ENCODE measurements at regions not wholly inside any gene's neighbourhood (a gene's known extent, or its start where the extent isn't known, plus 50 kb on each side); places are given as distances from the start of the nearest gene placed in this dataset.
"Not testable (repeated sequence)": the region's sequence is repeated elsewhere in the genome, so short reads cannot be mapped to it uniquely, and the experiment has no call there.

GRCh38 chr9:90165281-90165680 is 477.3 kb downstream of the DIRAS2 start:
- no peak overlapping the region for H3K4me3 Mint-ChIP-seq
- no peaks in the 10 kb centered on the region for H3K27me3 Mint-ChIP-seq
- no peak for DNase-seq
- H3K4me1 Mint-ChIP-seq, result no peaks in the 10 kb centered on the region
- no peaks in the 10 kb centered on the region for H3K9me3 Mint-ChIP-seq
- no peak for ATAC-seq (ENCODE audit: low read depth in 2 of 2)
- no peaks in the 10 kb centered on the region for H3K36me3 Mint-ChIP-seq
- H3K27ac Mint-ChIP-seq, result no peak overlapping the region

GRCh38 chr9:90166374-90166773 is 476.2 kb downstream of the DIRAS2 start:
- H3K27ac Mint-ChIP-seq, result peak overlapping the region in 2 of 6 donors; percentile 10 to 39
- not testable (repeated sequence) for H3K36me3 Mint-ChIP-seq; DNase-seq; H3K4me3 Mint-ChIP-seq; H3K4me1 Mint-ChIP-seq; ATAC-seq (ENCODE audit: low read depth in 2 of 2); H3K27me3 Mint-ChIP-seq; H3K9me3 Mint-ChIP-seq

- Mint-ChIP-seq H3K27ac (no peak overlapping the region), H3K4me3 (no peak overlapping the region), H3K36me3 (peaks cover 0 to 15% of the 10 kb centered on the region in 2 donors), H3K27me3 (no peaks in the 10 kb centered on the region), H3K4me1 (peaks cover 0 to under 1% (median 0%) of the 10 kb centered on the region in 3 donors), H3K9me3 (peaks cover 0 to 13% (median 4%) of the 10 kb centered on the region in 7 donors)
- ATAC-seq (ENCODE audit: low read depth in 2 of 2) (no peak), DNase-seq (no peak)
These were observed 474.7 kb downstream of the DIRAS2 start for GRCh38 chr9:90167914-90168313.

- H3K27ac Mint-ChIP-seq, result no peak overlapping the region
These were observed 473.1 kb downstream of the DIRAS2 start for GRCh38 chr9:90169490-90169889.

GRCh38 chr9:90173935-90174334 is 468.7 kb downstream of the DIRAS2 start:
- Mint-ChIP-seq H3K27ac (peak overlapping the region in 2 of 6 donors; percentile 78 to 84), H3K4me1 (peaks cover 24 to 36% (median 33%) of the 10 kb centered on the region in 3 donors), H3K36me3 (peaks cover 0 to 15% of the 10 kb centered on the region in 2 donors), H3K9me3 (peaks cover 0 to 13% (median 4%) of the 10 kb centered on the region in 7 donors), H3K4me3 (peak overlapping the region in 2 of 8 donors; percentile 3 to 41)
- ATAC-seq (ENCODE audit: low read depth in 2 of 2), result peak; percentile 69 to 70
- not testable (repeated sequence) for H3K27me3 Mint-ChIP-seq, DNase-seq

More at GRCh38 chr9:90169490-90169889, 473.1 kb downstream of the DIRAS2 start:
- no peak for ATAC-seq (ENCODE audit: low read depth in 2 of 2)
- no peaks in the 10 kb centered on the region for H3K27me3 Mint-ChIP-seq
- H3K4me3 Mint-ChIP-seq, result no peak overlapping the region
- DNase-seq, result no peak
- peaks cover 0 to 15% of the 10 kb centered on the region in 2 donors for H3K36me3 Mint-ChIP-seq
- H3K4me1 Mint-ChIP-seq, result peaks cover 3 to 10% (median 10%) of the 10 kb centered on the region in 3 donors
- H3K9me3 Mint-ChIP-seq, result peaks cover 0 to 13% (median 4%) of the 10 kb centered on the region in 7 donors

- Mint-ChIP-seq H3K4me1 (peaks cover 28 to 37% (median 36%) of the 10 kb centered on the region in 3 donors), H3K27ac (peak overlapping the region in 1 of 6 donors; percentile 78), H3K9me3 (peaks cover 0 to 13% (median 4%) of the 10 kb centered on the region in 7 donors), H3K4me3 (peak overlapping the region in 2 of 8 donors; percentile 3 to 41), H3K36me3 (peaks cover 0 to 15% of the 10 kb centered on the region in 2 donors)
- not testable (repeated sequence) for H3K27me3 Mint-ChIP-seq; DNase-seq; ATAC-seq (ENCODE audit: low read depth in 2 of 2)
These were observed 468.3 kb downstream of the DIRAS2 start for GRCh38 chr9:90174346-90174745.

GRCh38 chr9:90175257-90175656 is 467.4 kb downstream of the DIRAS2 start:
- Mint-ChIP-seq H3K27ac (peak overlapping the region in 3 of 6 donors; percentile 60 to 78 (median 78)), H3K4me3 (peak overlapping the region in 1 of 8 donors; percentile 17), H3K9me3 (peaks cover 0 to 13% (median 4%) of the 10 kb centered on the region in 7 donors), H3K36me3 (peaks cover 0 to 15% of the 10 kb centered on the region in 2 donors), H3K27me3 (no peaks in the 10 kb centered on the region), H3K4me1 (peaks cover 32 to 38% (median 36%) of the 10 kb centered on the region in 3 donors)
- ATAC-seq (ENCODE audit: low read depth in 2 of 2) (no peak), DNase-seq (no peak)

- DNase-seq, result no peak
- Mint-ChIP-seq H3K4me3 (peak overlapping the region in 3 of 8 donors; percentile 3 to 37 (median 24)), H3K27me3 (no peaks in the 10 kb centered on the region), H3K9me3 (peaks cover under 1 to 16% (median 5%) of the 10 kb centered on the region in 7 donors), H3K27ac (peak overlapping the region in 2 of 6 donors; percentile 28 to 60), H3K36me3 (peaks cover 0 to 11% of the 10 kb centered on the region in 2 donors), H3K4me1 (peaks cover 36 to 43% (median 37%) of the 10 kb centered on the region in 3 donors)
- ATAC-seq (ENCODE audit: low read depth in 2 of 2), result peak; percentile 87 to 92
These were observed 466.8 kb downstream of the DIRAS2 start for GRCh38 chr9:90175865-90176264.

- Mint-ChIP-seq H3K27ac (no peak overlapping the region), H3K27me3 (no peaks in the 10 kb centered on the region), H3K4me3 (no peak overlapping the region), H3K4me1 (peaks cover 36 to 43% (median 37%) of the 10 kb centered on the region in 3 donors), H3K36me3 (peaks cover 0 to under 1% of the 10 kb centered on the region in 2 donors), H3K9me3 (peaks cover 0 to 5% (median 0%) of the 10 kb centered on the region in 7 donors)
- ATAC-seq (ENCODE audit: low read depth in 2 of 2) (no peak), DNase-seq (no peak)
These were observed 465.7 kb downstream of the DIRAS2 start for GRCh38 chr9:90176901-90177300.

GRCh38 chr9:90180381-90180780 is 462.2 kb downstream of the DIRAS2 start:
- Mint-ChIP-seq H3K36me3 (no peaks in the 10 kb centered on the region), H3K4me1 (peaks cover 20 to 27% (median 27%) of the 10 kb centered on the region in 3 donors), H3K27ac (no peak overlapping the region), H3K4me3 (no peak overlapping the region), H3K9me3 (peaks cover 0 to 5% (median 0%) of the 10 kb centered on the region in 7 donors), H3K27me3 (no peaks in the 10 kb centered on the region)
- no peak for DNase-seq
- ATAC-seq (ENCODE audit: low read depth in 2 of 2), result no peak

GRCh38 chr9:90188656-90189055 is 454.0 kb downstream of the DIRAS2 start:
- Mint-ChIP-seq H3K4me3 (peak overlapping the region; percentile 60 to 88 (median 72)), H3K4me1 (peaks cover 51 to 65% (median 62%) of the 10 kb centered on the region in 3 donors), H3K27ac (peak overlapping the region in 5 of 6 donors; percentile 16 to 93 (median 51)), H3K9me3 (peaks cover 0 to 10% (median 3%) of the 10 kb centered on the region in 7 donors), H3K27me3 (no peaks in the 10 kb centered on the region), H3K36me3 (peaks cover 0 to 7% of the 10 kb centered on the region in 2 donors)
- ATAC-seq (ENCODE audit: low read depth in 2 of 2), result no peak
- DNase-seq, result no peak

GRCh38 chr9:90189306-90189705 is 453.3 kb downstream of the DIRAS2 start:
- ATAC-seq (ENCODE audit: low read depth in 2 of 2) (peak; percentile 100), DNase-seq (peak; percentile 71)
- peaks cover 51 to 65% (median 62%) of the 10 kb centered on the region in 3 donors for H3K4me1 Mint-ChIP-seq
- peaks cover 0 to 7% of the 10 kb centered on the region in 2 donors for H3K36me3 Mint-ChIP-seq
- H3K4me3 Mint-ChIP-seq, result peak overlapping the region; percentile 60 to 88 (median 72)
- H3K9me3 Mint-ChIP-seq, result peaks cover 0 to 13% (median 3%) of the 10 kb centered on the region in 7 donors
- H3K27me3 Mint-ChIP-seq, result no peaks in the 10 kb centered on the region
- peak overlapping the region in 5 of 6 donors; percentile 49 to 94 (median 93) for H3K27ac Mint-ChIP-seq

- not testable (repeated sequence) for H3K36me3 Mint-ChIP-seq; H3K27me3 Mint-ChIP-seq; ATAC-seq (ENCODE audit: low read depth in 2 of 2)
- H3K9me3 Mint-ChIP-seq, result peaks cover 0 to 25% (median 6%) of the 10 kb centered on the region in 7 donors
- DNase-seq, result peak; percentile 33
- peak overlapping the region in 3 of 6 donors; percentile 24 to 86 (median 39) for H3K27ac Mint-ChIP-seq
- H3K4me1 Mint-ChIP-seq, result peaks cover 47 to 59% (median 53%) of the 10 kb centered on the region in 3 donors
- H3K4me3 Mint-ChIP-seq, result peak overlapping the region in 6 of 8 donors; percentile 52 to 66 (median 58)
These were observed 450.2 kb downstream of the DIRAS2 start for GRCh38 chr9:90192465-90192864.

- Mint-ChIP-seq H3K4me3 (no peak overlapping the region), H3K9me3 (peaks cover 2 to 27% (median 9%) of the 10 kb centered on the region in 7 donors), H3K27ac (no peak overlapping the region), H3K36me3 (peaks cover 0 to 10% of the 10 kb centered on the region in 2 donors), H3K27me3 (no peaks in the 10 kb centered on the region), H3K4me1 (peaks cover 4 to 11% (median 8%) of the 10 kb centered on the region in 3 donors)
- no peak for DNase-seq
- no peak for ATAC-seq (ENCODE audit: low read depth in 2 of 2)
These were observed 443.7 kb downstream of the DIRAS2 start for GRCh38 chr9:90198956-90199355.
